ENCODE measurements at regions not wholly inside any gene's neighbourhood (a gene's known extent, or its start where the extent isn't known, plus 50 kb on each side); places are given as distances from the start of the nearest gene placed in this dataset.

GRCh38 chr2:80706541-80706940 is 402.0 kb upstream of the LRRTM1 start:
- H3K4me3 ChIP-seq (ENCODE audit: low read depth, low read length), result no peak overlapping the region
- TF ChIP-seq, protein P1, sequence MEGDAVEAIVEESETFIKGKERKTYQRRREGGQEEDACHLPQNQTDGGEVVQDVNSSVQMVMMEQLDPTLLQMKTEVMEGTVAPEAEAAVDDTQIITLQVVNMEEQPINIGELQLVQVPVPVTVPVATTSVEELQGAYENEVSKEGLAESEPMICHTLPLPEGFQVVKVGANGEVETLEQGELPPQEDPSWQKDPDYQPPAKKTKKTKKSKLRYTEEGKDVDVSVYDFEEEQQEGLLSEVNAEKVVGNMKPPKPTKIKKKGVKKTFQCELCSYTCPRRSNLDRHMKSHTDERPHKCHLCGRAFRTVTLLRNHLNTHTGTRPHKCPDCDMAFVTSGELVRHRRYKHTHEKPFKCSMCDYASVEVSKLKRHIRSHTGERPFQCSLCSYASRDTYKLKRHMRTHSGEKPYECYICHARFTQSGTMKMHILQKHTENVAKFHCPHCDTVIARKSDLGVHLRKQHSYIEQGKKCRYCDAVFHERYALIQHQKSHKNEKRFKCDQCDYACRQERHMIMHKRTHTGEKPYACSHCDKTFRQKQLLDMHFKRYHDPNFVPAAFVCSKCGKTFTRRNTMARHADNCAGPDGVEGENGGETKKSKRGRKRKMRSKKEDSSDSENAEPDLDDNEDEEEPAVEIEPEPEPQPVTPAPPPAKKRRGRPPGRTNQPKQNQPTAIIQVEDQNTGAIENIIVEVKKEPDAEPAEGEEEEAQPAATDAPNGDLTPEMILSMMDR (IDR thresholded peaks at IDR 0.05; ENCODE audit: low read depth, low read length), result no peak

DNA sequence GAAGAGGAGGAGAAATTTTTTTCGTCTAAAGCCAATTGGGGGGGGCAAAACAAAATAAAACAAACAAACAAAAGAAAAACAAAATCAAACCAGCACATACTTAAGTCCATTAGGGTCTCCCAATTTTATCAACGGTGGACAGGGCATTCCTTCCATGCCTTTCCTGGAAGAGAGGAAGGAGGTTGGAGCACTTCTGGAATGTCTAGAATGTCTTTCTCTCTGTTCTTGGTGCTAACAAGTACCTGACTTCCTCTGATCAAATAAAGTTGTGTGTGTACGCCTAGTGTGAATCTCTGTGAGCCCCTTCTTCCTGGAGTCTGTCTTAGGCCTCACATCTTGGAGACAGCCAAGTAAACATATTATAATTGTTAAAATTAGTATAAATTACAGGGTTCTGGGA is 399.0 kb upstream of the LRRTM1 start:
- TF ChIP-seq, protein P1 (IDR thresholded peaks at IDR 0.05; ENCODE audit: low read depth, low read length), result no peak
- H3K4me3 ChIP-seq (ENCODE audit: low read depth, low read length), result no peak overlapping the region

DNA sequence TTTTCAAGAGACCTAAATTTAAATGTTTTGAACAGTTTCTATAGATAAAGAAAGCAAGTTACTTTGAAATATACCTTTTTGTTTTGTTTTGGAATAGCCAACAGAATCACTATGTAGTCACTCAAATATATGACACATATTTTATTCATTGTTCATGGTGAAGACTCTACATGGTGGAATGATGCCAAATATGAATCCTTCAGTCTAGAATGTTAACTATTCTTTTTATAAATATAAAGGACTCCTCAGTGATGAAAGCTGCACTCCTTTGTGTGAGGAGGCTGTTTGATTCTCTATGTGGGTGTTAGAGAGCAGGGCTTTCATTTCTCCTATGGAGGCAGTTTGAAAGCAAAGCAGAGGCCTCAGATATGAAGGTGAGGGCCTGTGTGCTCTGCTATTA is 396.4 kb upstream of the LRRTM1 start:
- H3K4me3 ChIP-seq (ENCODE audit: low read depth, low read length), result no peak overlapping the region
- TF ChIP-seq, protein P1 (IDR thresholded peaks at IDR 0.05; ENCODE audit: low read depth, low read length), result no peak
